Keratinocyte (primary cell): ENCODE measurements at regions not wholly inside any gene's neighbourhood (a gene's known extent, or its start where the extent isn't known, plus 50 kb on each side); places are given as distances from the start of the nearest gene placed in this dataset.

Experiments used
- DNase-seq: peaks from one replicate; pipeline ENCODE4 v3.0.0-alpha.2; 2011; ENCODE audit warnings: low read depth, missing footprints, low spot score
- FAIRE-seq: peaks from 2 replicates; lab custom pipeline; 2011; peaks lifted over from hg19 to GRCh38; lab: Jason Lieb, UNC
- H2AFZ ChIP-seq: 2 replicates; pipeline ENCODE4 v1.6.0; 2012; ENCODE audit warnings: low read length, control low read depth, inconsistent platforms; ENCODE audit not compliant: control insufficient read depth
- H3K27ac ChIP-seq: 2 replicates; pipeline ENCODE4 v1.5.1; 2011; ENCODE audit warnings: low read length; ENCODE audit not compliant: control insufficient read depth, insufficient read depth
- H3K27me3 ChIP-seq: 3 replicates; pipeline ENCODE4 v1.6.0; 2011; ENCODE audit warnings: low read length; ENCODE audit not compliant: control insufficient read depth, insufficient read depth; ENCODE audit errors: extremely low read depth
- H3K36me3 ChIP-seq, 2 experiments: 2 replicates in 1 of 2; 3 replicates in 1 of 2; pipeline ENCODE4 v1.5.1; 2011; ENCODE audit warnings: low read length in 2 of 2, mild to moderate bottlenecking in 1 of 2; ENCODE audit not compliant: control insufficient read depth in 2 of 2, insufficient read depth in 2 of 2; ENCODE audit errors: extremely low read depth in 1 of 2
- H3K4me1 ChIP-seq: 3 replicates; pipeline ENCODE4 v1.5.1; 2011; ENCODE audit warnings: low read length; ENCODE audit not compliant: control insufficient read depth, insufficient read depth; ENCODE audit errors: extremely low read depth
- H3K4me2 ChIP-seq: 3 replicates; pipeline ENCODE4 v1.6.0; 2011; ENCODE audit warnings: low read depth, low read length; ENCODE audit not compliant: control insufficient read depth, insufficient read depth; ENCODE audit errors: extremely low read depth
- H3K4me3 ChIP-seq, 3 experiments: fragments of 200-600 bp in 1 of 3; sonication (generic) in 1 of 3; 2 replicates in 2 of 3; 3 replicates in 1 of 3; pipeline ENCODE4 v1.5.1; 2011 to 2016; ENCODE audit warnings: low read length in 3 of 3, mild to moderate bottlenecking in 3 of 3, control low read depth in 2 of 3, inconsistent platforms in 1 of 3, low read depth in 1 of 3, mixed read lengths in 1 of 3, mixed run types in 1 of 3, moderate library complexity in 1 of 3; ENCODE audit not compliant: control insufficient read depth in 2 of 3, insufficient read depth in 2 of 3; ENCODE audit errors: extremely low read depth in 1 of 3
- H3K79me2 ChIP-seq: 2 replicates; pipeline ENCODE4 v1.6.0; 2012; ENCODE audit warnings: low read length; ENCODE audit not compliant: control insufficient read depth, insufficient read depth
- H3K9ac ChIP-seq: 3 replicates; pipeline ENCODE4 v1.6.0; 2011; ENCODE audit warnings: low read length; ENCODE audit not compliant: control insufficient read depth, insufficient read depth; ENCODE audit errors: extremely low read depth
- H3K9me1 ChIP-seq: 3 replicates; pipeline ENCODE4 v1.6.0; 2011; ENCODE audit warnings: low read length; ENCODE audit not compliant: control insufficient read depth, insufficient read depth; ENCODE audit errors: extremely low read depth
- H3K9me3 ChIP-seq: 2 replicates; pipeline ENCODE4 v1.5.1; 2012; ENCODE audit warnings: low read depth, low read length; ENCODE audit not compliant: control insufficient read depth
- H4K20me1 ChIP-seq: 3 replicates; pipeline ENCODE4 v1.6.0; 2011; ENCODE audit warnings: low read length; ENCODE audit not compliant: control insufficient read depth, insufficient read depth; ENCODE audit errors: extremely low read depth
- CTCF ChIP-seq, 3 experiments: IDR thresholded peaks in 1 of 3; conservative IDR thresholded peaks in 1 of 3; optimal IDR thresholded peaks in 1 of 3; 2 replicates in 2 of 3; 3 replicates in 1 of 3; pipeline versions ENCODE3 to v1.5.1; 2011; ENCODE audit warnings: low read length in 3 of 3, mild to moderate bottlenecking in 3 of 3, moderate library complexity in 2 of 3, control low read depth in 1 of 3, inconsistent platforms in 1 of 3; ENCODE audit not compliant: insufficient read depth in 2 of 3; ENCODE audit errors: extremely low read depth in 1 of 3
- EZH2 ChIP-seq: IDR thresholded peaks from one replicate; pipeline ENCODE4 v1.6.1; 2012; ENCODE audit warnings: inconsistent platforms, mild to moderate bottlenecking, low read length, moderate library complexity
- dilution Hi-C: fragments of 300-500 bp; cut with MboI; formaldehyde crosslinking; loops from one replicate; pipeline ENCODE4 v1.7.0; 2020; ENCODE audit warnings: low sequenced_read_pairs; ENCODE audit not compliant: extremely low pct_ligation_motif_present

- no peak overlapping the region for H3K4me2 ChIP-seq
- peaks cover 7% of the 10 kb centered on the region for H3K27me3 ChIP-seq
- H4K20me1 ChIP-seq = no peaks in the 10 kb centered on the region
- H3K9me1 ChIP-seq = no peaks in the 10 kb centered on the region
- FAIRE-seq = no peak
- H3K4me1 ChIP-seq = no peaks in the 10 kb centered on the region
- H3K79me2 ChIP-seq = no peaks in the 10 kb centered on the region
- H2AFZ ChIP-seq = no peak overlapping the region
- H3K9me3 ChIP-seq = no peaks in the 10 kb centered on the region
- no peak overlapping the region for H3K4me3 ChIP-seq
- DNase-seq = no peak
- TF ChIP-seq EZH2 (no peak), CTCF (optimal IDR thresholded peaks at IDR 0.05 in 1 of 3, IDR thresholded peaks at IDR 0.05 in 1 of 3, conservative IDR thresholded peaks at IDR 0.05 in 1 of 3; ENCODE audit: extremely low read depth in 1 of 3, insufficient read depth in 2 of 3, low read length in 3 of 3) (no peak)
- H3K27ac ChIP-seq = no peak overlapping the region
- H3K36me3 ChIP-seq = no peaks in the 10 kb centered on the region
- dilution Hi-C loops = no loop called here
- no peak overlapping the region for H3K9ac ChIP-seq
Measured at GRCh38 chr5:2575871-2576270, 175.6 kb downstream of the IRX2 start.

GRCh38 chr5:2575292-2575691, 176.2 kb downstream of the IRX2 start:
- H3K4me2 ChIP-seq = no peak overlapping the region
- DNase-seq = no peak
- no peaks in the 10 kb centered on the region for H3K9me1 ChIP-seq
- no peak overlapping the region for H3K27ac ChIP-seq
- dilution Hi-C loops = no loop called here
- no peaks in the 10 kb centered on the region for H3K79me2 ChIP-seq
- no peaks in the 10 kb centered on the region for H3K4me1 ChIP-seq
- no peaks in the 10 kb centered on the region for H3K36me3 ChIP-seq
- H2AFZ ChIP-seq = no peak overlapping the region
- no peak for TF ChIP-seq EZH2
- TF ChIP-seq CTCF (optimal IDR thresholded peaks at IDR 0.05 in 1 of 3, IDR thresholded peaks at IDR 0.05 in 1 of 3, conservative IDR thresholded peaks at IDR 0.05 in 1 of 3; ENCODE audit: extremely low read depth in 1 of 3, insufficient read depth in 2 of 3, low read length in 3 of 3) = no peak
- no peaks in the 10 kb centered on the region for H4K20me1 ChIP-seq
- H3K9ac ChIP-seq = no peak overlapping the region
- no peaks in the 10 kb centered on the region for H3K9me3 ChIP-seq
- peaks cover 7% of the 10 kb centered on the region for H3K27me3 ChIP-seq
- no peak overlapping the region for H3K4me3 ChIP-seq
- no peak for FAIRE-seq
